ENCODE measurements at regions not wholly inside any gene's neighbourhood (a gene's known extent, or its start where the extent isn't known, plus 50 kb on each side); places are given as distances from the start of the nearest gene placed in this dataset.

DNA sequence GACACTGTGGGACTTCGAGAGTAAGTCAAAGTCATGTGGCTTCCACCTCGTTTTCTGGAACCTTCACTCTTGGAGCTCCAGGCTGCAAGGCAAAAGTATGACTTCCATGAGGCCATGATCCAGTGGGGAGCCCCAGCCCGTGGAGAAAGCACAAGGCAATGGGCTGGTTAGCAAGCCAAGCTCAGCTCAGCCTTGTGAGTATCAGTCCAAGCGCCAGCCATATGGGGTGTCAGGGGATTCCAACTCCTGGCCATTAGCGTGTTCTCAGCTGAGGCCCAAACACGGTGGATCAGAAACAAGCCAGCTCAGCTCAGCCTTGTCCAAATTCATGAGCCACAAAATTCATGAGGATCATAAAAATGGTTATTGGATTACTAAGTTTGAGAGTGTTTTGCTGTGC, 261.0 kb downstream of the RHOU start:
- Histone ChIP-seq H3K4me3 (no peak overlapping the region), H3K27me3 (no peaks in the 10 kb centered on the region), H3K27ac (no peak overlapping the region), H3K9me3 (no peaks in the 10 kb centered on the region), H3K36me3 (no peaks in the 10 kb centered on the region), H3K4me1 (no peaks in the 10 kb centered on the region)
- TF ChIP-seq CTCF (IDR thresholded peaks at IDR 0.05): no peak
- TF ChIP-seq POLR2A (IDR thresholded peaks at IDR 0.05): no peak
- no peak for DNase-seq

DNA sequence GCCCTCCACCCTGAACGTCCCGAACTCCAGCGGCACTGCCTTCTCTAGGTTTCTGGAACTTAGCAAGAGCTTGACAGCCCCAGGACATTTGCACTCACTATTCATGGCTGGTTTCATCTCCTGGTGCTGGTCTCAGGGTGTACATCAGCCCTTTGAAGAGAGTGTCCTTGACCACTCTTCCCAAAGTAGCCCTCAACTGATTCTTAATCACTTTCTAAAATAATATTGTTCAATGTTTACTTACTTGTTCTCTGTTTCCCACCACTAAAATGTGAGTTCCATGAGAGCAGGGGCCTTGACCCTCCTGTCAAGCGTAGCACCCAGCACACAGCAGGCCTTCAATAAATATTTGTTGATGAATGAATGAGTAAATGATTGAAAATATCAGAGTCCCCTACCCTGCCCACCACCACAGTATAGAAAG, 262.5 kb downstream of the RHOU start:
- H3K27ac ChIP-seq: no peak overlapping the region
- TF ChIP-seq POLR2A (IDR thresholded peaks at IDR 0.05): no peak
- TF ChIP-seq CTCF (IDR thresholded peaks at IDR 0.05): no peak
- no peaks in the 10 kb centered on the region for H3K4me1 ChIP-seq
- H3K9me3 ChIP-seq: no peaks in the 10 kb centered on the region
- H3K36me3 ChIP-seq: no peaks in the 10 kb centered on the region
- no peak overlapping the region for H3K4me3 ChIP-seq
- DNase-seq: no peak
- no peaks in the 10 kb centered on the region for H3K27me3 ChIP-seq

GRCh38 chr1:228998179-228998578, 262.9 kb downstream of the RHOU start:
- no peaks in the 10 kb centered on the region for H3K27me3 ChIP-seq
- no peaks in the 10 kb centered on the region for H3K36me3 ChIP-seq
- no peaks in the 10 kb centered on the region for H3K9me3 ChIP-seq
- no peak overlapping the region for H3K4me3 ChIP-seq
- DNase-seq: no peak
- H3K4me1 ChIP-seq: no peaks in the 10 kb centered on the region
- H3K27ac ChIP-seq: no peak overlapping the region
- TF ChIP-seq POLR2A (IDR thresholded peaks at IDR 0.05): no peak
- no peak for TF ChIP-seq CTCF (IDR thresholded peaks at IDR 0.05)

GRCh38 chr1:228999446-229000170, 264.3 kb downstream of the RHOU start:
- H3K4me1 ChIP-seq: no peaks in the 10 kb centered on the region
- TF ChIP-seq POLR2A (IDR thresholded peaks at IDR 0.05): no peak
- no peak for TF ChIP-seq CTCF (IDR thresholded peaks at IDR 0.05)
- no peak overlapping the region for H3K4me3 ChIP-seq
- no peak for DNase-seq
- H3K36me3 ChIP-seq: no peaks in the 10 kb centered on the region
- no peaks in the 10 kb centered on the region for H3K9me3 ChIP-seq
- no peak overlapping the region for H3K27ac ChIP-seq
- no peaks in the 10 kb centered on the region for H3K27me3 ChIP-seq

GRCh38 chr1:229000187-229000586, 264.9 kb downstream of the RHOU start:
- H3K27ac ChIP-seq: no peak overlapping the region
- H3K9me3 ChIP-seq: no peaks in the 10 kb centered on the region
- no peaks in the 10 kb centered on the region for H3K27me3 ChIP-seq
- no peak for DNase-seq
- TF ChIP-seq CTCF (IDR thresholded peaks at IDR 0.05) (no peak), POLR2A (IDR thresholded peaks at IDR 0.05) (no peak)
- no peaks in the 10 kb centered on the region for H3K4me1 ChIP-seq
- no peak overlapping the region for H3K4me3 ChIP-seq
- no peaks in the 10 kb centered on the region for H3K36me3 ChIP-seq

Measured in Peyer's patch (tissue), 4 donors.